Lung (tissue), 11 donors: ENCODE measurements at regions not wholly inside any gene's neighbourhood (a gene's known extent, or its start where the extent isn't known, plus 50 kb on each side); places are given as distances from the start of the nearest gene placed in this dataset.

Source experiments
- ATAC-seq: fragments of 200-7000 bp; cut with Tn5 transposase; one replicate; pipeline ENCODE4 v1.9.1; 2020; ENCODE audit warnings: moderate number of reproducible peaks; ENCODE audit not compliant: insufficient read depth, low FRiP score
- DNase-seq, 3 donors: peaks; one replicate each; pipeline ENCODE4 v3.0.0-alpha.2; 2013 to 2017
- H3K27ac ChIP-seq, 2 donors: one replicate each; pipeline ENCODE4 v1.5.1; 2013; ENCODE audit warnings: mild to moderate bottlenecking in 2 of 2, moderate library complexity in 2 of 2, control low read depth in 1 of 2, inconsistent platforms in 1 of 2, low read depth in 1 of 2, low read length in 1 of 2
- H3K27me3 ChIP-seq, 3 donors: one replicate each; pipeline ENCODE4 v1.5.1; 2013; ENCODE audit warnings: low read length in 2 of 3; ENCODE audit not compliant: control insufficient read depth in 3 of 3, insufficient read depth in 3 of 3
- H3K36me3 ChIP-seq, 4 donors: one replicate each; pipeline ENCODE4 v1.5.1; 2013; ENCODE audit warnings: low read length in 4 of 4, mild to moderate bottlenecking in 1 of 4, moderate library complexity in 1 of 4; ENCODE audit not compliant: control insufficient read depth in 4 of 4, insufficient read depth in 4 of 4
- H3K4me1 ChIP-seq, 5 donors: one replicate each; pipeline ENCODE4 v1.5.1; 2013; ENCODE audit warnings: low read length in 5 of 5, mild to moderate bottlenecking in 2 of 5, moderate library complexity in 1 of 5; ENCODE audit not compliant: control insufficient read depth in 5 of 5, insufficient read depth in 5 of 5
- H3K4me3 ChIP-seq: one replicate; pipeline ENCODE4 v1.5.1; 2013; ENCODE audit warnings: mild to moderate bottlenecking, control low read depth, moderate library complexity
- H3K9ac ChIP-seq, 2 donors: one replicate each; pipeline ENCODE4 v1.5.1; 2013; ENCODE audit warnings: low read length in 2 of 2, control low read depth in 1 of 2; ENCODE audit not compliant: insufficient read depth in 1 of 2
- H3K9me3 ChIP-seq, 4 donors: one replicate each; pipeline ENCODE4 v1.5.1; 2013; ENCODE audit warnings: low read length in 3 of 4, mild to moderate bottlenecking in 1 of 4, moderate library complexity in 1 of 4; ENCODE audit not compliant: control insufficient read depth in 4 of 4, insufficient read depth in 3 of 4
- CTCF ChIP-seq: IDR thresholded peaks from 2 replicates; pipeline ENCODE4 v1.5.1; 2012; ENCODE audit warnings: mild to moderate bottlenecking; ENCODE audit errors: control extremely low read depth, extremely low read depth
- WGBS, 2 donors: extraction: QIAGEN DNeasy Blood & Tissue Kit; methylation state at CpG; one replicate each; pipeline ENCODE4 v1.1.7; 2013; 5-methylcytosine and 5-hydroxymethylcytosine counted together
- donor health status: control.
- donor health status: control.
- donor health status: Bipolar disorder and iron deficiency.
- donor health status: healthy.
- donor health status: DM: yes; HTN: yes; CAD: no.

- H3K27ac ChIP-seq, result no peak overlapping the region
Measured at GRCh38 chr1:185420588-185421081, 103.6 kb upstream of the IVNS1ABP start.

GRCh38 chr1:185419718-185420117 is 102.7 kb upstream of the IVNS1ABP start:
- no peaks in the 10 kb centered on the region for H3K36me3 ChIP-seq
- H3K9ac ChIP-seq, result no peak overlapping the region
- no peaks in the 10 kb centered on the region for H3K9me3 ChIP-seq
- TF ChIP-seq CTCF, result no peak
- H3K27me3 ChIP-seq, result no peaks in the 10 kb centered on the region
- no peak for DNase-seq
- no peak overlapping the region for H3K4me3 ChIP-seq
- H3K4me1 ChIP-seq, result peaks cover 0 to 1% (median 0%) of the 10 kb centered on the region in 5 donors
- H3K27ac ChIP-seq, result no peak overlapping the region
- 91 to 92% methylated on average over 3 of the region's 3 CpGs for WGBS, 2 donors
- ATAC-seq, result no peak

More at GRCh38 chr1:185420588-185421081, 103.6 kb upstream of the IVNS1ABP start:
- Histone ChIP-seq H3K27me3 (no peaks in the 10 kb centered on the region), H3K9ac (no peak overlapping the region), H3K4me1 (peaks cover 0 to 1% (median 0%) of the 10 kb centered on the region in 5 donors), H3K9me3 (no peaks in the 10 kb centered on the region), H3K4me3 (no peak overlapping the region), H3K36me3 (no peaks in the 10 kb centered on the region)
- no peak for DNase-seq
- no peak for ATAC-seq
- TF ChIP-seq CTCF, result no peak

- no peaks in the 10 kb centered on the region for H3K9me3 ChIP-seq
- no peak for ATAC-seq
- H3K4me1 ChIP-seq, result peaks cover 0 to 1% (median 0%) of the 10 kb centered on the region in 5 donors
- WGBS, 2 donors, result 86 to 87% methylated on average over 1 of the region's 1 CpG
- H3K36me3 ChIP-seq, result no peaks in the 10 kb centered on the region
- no peaks in the 10 kb centered on the region for H3K27me3 ChIP-seq
- no peak overlapping the region for H3K4me3 ChIP-seq
- no peak overlapping the region for H3K27ac ChIP-seq
- no peak overlapping the region for H3K9ac ChIP-seq
- no peak for TF ChIP-seq CTCF
- DNase-seq, result no peak
Measured at GRCh38 chr1:185418472-185418871, 101.4 kb upstream of the IVNS1ABP start.
